IMR-90 (cell line): ENCODE measurements at regions not wholly inside any gene's neighbourhood (a gene's known extent, or its start where the extent isn't known, plus 50 kb on each side); places are given as distances from the start of the nearest gene placed in this dataset.

ENCODE experiments used
- ATAC-seq: fragments of 200-7000 bp; cut with Tn5 transposase; 2 replicates; pipeline ENCODE4 v1.9.1; 2020; ENCODE audit warnings: low read depth, mild to moderate bottlenecking, moderate library complexity
- BruUV-seq: library from RNA; stranded (reverse); fragments of 400-500 nt; replicated peaks from 2 replicates; lab custom pipeline; 2021; lab: Mats Ljungman, UMichigan
- CTCF ChIA-PET: fragments of 300-600 bp; formaldehyde crosslinking; extraction: SDS; loops from one replicate; lab custom pipeline; 2021; ENCODE audit warnings: antibody characterized with exemption; lab: Yijun Ruan, JAX
- POLR2A ChIA-PET: fragments of 300-600 bp; sonication (Branson Sonifier 250); formaldehyde crosslinking; loops from one replicate; lab custom pipeline; 2022; ENCODE audit warnings: antibody characterized with exemption; ENCODE audit not compliant: unreplicated experiment; lab: Charles Lee
- DNase-seq: peaks from one replicate; pipeline ENCODE4 v3.0.0; 2013
- H2AFZ ChIP-seq: replicated peaks from 2 replicates; pipeline ENCODE3; 2013; ENCODE audit warnings: low read length, mild to moderate bottlenecking; ENCODE audit not compliant: poor library complexity
- H2AK5ac ChIP-seq: 2 replicates; pipeline ENCODE4 v1.6.1; 2013; ENCODE audit warnings: low read depth, low read length, inconsistent platforms
- H2AK9ac ChIP-seq: replicated peaks from 2 replicates; pipeline ENCODE3; 2013; ENCODE audit warnings: mild to moderate bottlenecking, low read depth, low read length, moderate library complexity; ENCODE audit not compliant: poor library complexity
- H2BK120ac ChIP-seq: 2 replicates; pipeline ENCODE4 v1.6.1; 2013; ENCODE audit warnings: low read depth, low read length, inconsistent platforms
- H2BK15ac ChIP-seq: 3 replicates; pipeline ENCODE4 v1.6.1; 2013; ENCODE audit warnings: low read depth, low read length, inconsistent platforms
- H2BK20ac ChIP-seq: 2 replicates; pipeline ENCODE4 v1.6.1; 2013; ENCODE audit warnings: low read depth, mild to moderate bottlenecking, inconsistent platforms, low read length, moderate library complexity
- H2BK5ac ChIP-seq: 2 replicates; pipeline ENCODE4 v1.6.1; 2013; ENCODE audit warnings: mild to moderate bottlenecking, low read depth, low read length, inconsistent platforms; ENCODE audit not compliant: poor library complexity, severe bottlenecking
- H3K14ac ChIP-seq: replicated peaks from 2 replicates; pipeline ENCODE4 v1.6.1; 2013; ENCODE audit warnings: low read depth, low read length, inconsistent platforms
- H3K18ac ChIP-seq: 2 replicates; pipeline ENCODE4 v1.6.1; 2013; ENCODE audit warnings: low read depth, low read length, control low read depth
- H3K23ac ChIP-seq: 2 replicates; pipeline ENCODE4 v1.6.1; 2013; ENCODE audit warnings: low read depth, low read length, inconsistent platforms
- H3K27ac ChIP-seq: 2 replicates; pipeline ENCODE4 v1.5.1; 2013; ENCODE audit warnings: mild to moderate bottlenecking, control low read depth, low read length; ENCODE audit not compliant: insufficient read depth
- H3K27me3 ChIP-seq: 2 replicates; pipeline ENCODE4 v1.6.1; 2013; ENCODE audit warnings: low read length; ENCODE audit not compliant: control insufficient read depth, insufficient read depth
- H3K36me3 ChIP-seq: 2 replicates; pipeline ENCODE4 v1.6.1; 2013; ENCODE audit warnings: low read length, mixed read lengths; ENCODE audit not compliant: control insufficient read depth, insufficient read depth
- H3K4ac ChIP-seq: 2 replicates; pipeline ENCODE4 v1.6.1; 2013; ENCODE audit warnings: low read depth, low read length, inconsistent platforms
- H3K4me1 ChIP-seq: 2 replicates; pipeline ENCODE4 v1.6.1; 2013; ENCODE audit warnings: low read length, mixed read lengths; ENCODE audit not compliant: control insufficient read depth, insufficient read depth
- H3K4me2 ChIP-seq: 2 replicates; pipeline ENCODE4 v1.6.1; 2013; ENCODE audit warnings: low read depth, mild to moderate bottlenecking, control low read depth, low read length, moderate library complexity
- H3K4me3 ChIP-seq: 2 replicates; pipeline ENCODE4 v1.5.1; 2013; ENCODE audit warnings: low read depth, mild to moderate bottlenecking, control low read depth, low read length, moderate library complexity; ENCODE audit not compliant: insufficient read depth
- H3K56ac ChIP-seq: 2 replicates; pipeline ENCODE4 v1.6.1; 2013; ENCODE audit warnings: low read length, inconsistent platforms; ENCODE audit not compliant: insufficient read depth; ENCODE audit errors: extremely low read depth
- H3K79me1 ChIP-seq, 2 experiments: 2 replicates each; pipeline ENCODE4 v1.6.1; 2013; ENCODE audit warnings: low read length in 2 of 2, inconsistent platforms in 1 of 2, low read depth in 1 of 2
- H3K9ac ChIP-seq: 2 replicates; pipeline ENCODE4 v1.6.1; 2013; ENCODE audit warnings: low read depth, low read length, control low read depth
- H3K9me1 ChIP-seq: 2 replicates; pipeline ENCODE4 v1.6.1; 2013; ENCODE audit warnings: low read length, inconsistent platforms; ENCODE audit not compliant: insufficient read depth
- H3K9me3 ChIP-seq: 2 replicates; pipeline ENCODE4 v1.6.1; 2013; ENCODE audit warnings: low read length; ENCODE audit not compliant: control insufficient read depth, insufficient read depth
- H4K20me1 ChIP-seq: 2 replicates; pipeline ENCODE4 v1.6.1; 2013; ENCODE audit warnings: low read length, inconsistent platforms; ENCODE audit not compliant: insufficient read depth
- H4K5ac ChIP-seq: 2 replicates; pipeline ENCODE4 v1.6.1; 2013; ENCODE audit warnings: mild to moderate bottlenecking, low read depth, low read length, control low read depth
- H4K8ac ChIP-seq, 2 experiments: 2 replicates each; pipeline ENCODE4 v1.6.1; 2013; ENCODE audit warnings: low read depth in 2 of 2, low read length in 2 of 2, control low read depth in 1 of 2, inconsistent platforms in 1 of 2
- H4K91ac ChIP-seq: 2 replicates; pipeline ENCODE4 v1.6.1; 2013; ENCODE audit warnings: low read depth, low read length, inconsistent platforms; ENCODE audit not compliant: insufficient read depth
- CTCF ChIP-seq: conservative IDR thresholded peaks from 2 replicates; pipeline ENCODE4 v1.5.1; 2012; ENCODE audit warnings: mild to moderate bottlenecking, low read depth, low read length, improper control_type of control experiment
- RCOR1 ChIP-seq: IDR thresholded peaks from 2 replicates; pipeline ENCODE4 v1.6.1; 2012; ENCODE audit warnings: mild to moderate bottlenecking, low read length, improper control_type of control experiment; ENCODE audit not compliant: insufficient replicate concordance
- WGBS, 2 experiments: methylation state at CpG; one replicate each; pipeline versions ENCODE4 v1.1.5 to v1.1.7; 2013; ENCODE audit warnings: missing lambda C conversion rate in 2 of 2; ENCODE audit not compliant: insufficient read length in 1 of 2; ENCODE audit errors: extremely low coverage in 2 of 2; 5-methylcytosine and 5-hydroxymethylcytosine counted together
- dilution Hi-C: fragments of 300-500 bp; cut with HindIII; formaldehyde crosslinking; loops from one replicate; pipeline ENCODE4 v1.14.3; 2018; ENCODE audit warnings: low sequenced_read_pairs; ENCODE audit not compliant: unreplicated experiment
- in situ Hi-C: fragments of 300-500 bp; cut with MboI; formaldehyde crosslinking; loops from 3 replicates; pipeline ENCODE4 v1.14.3; 2019; ENCODE audit warnings: low sequenced_read_pairs, inconsistent platforms, mixed read lengths
- intact Hi-C: fragments of 100-400 bp; cut with micrococcal nuclease; formaldehyde crosslinking; loops from 2 replicates; pipeline ENCODE4 v1.10.0; 2022

DNA sequence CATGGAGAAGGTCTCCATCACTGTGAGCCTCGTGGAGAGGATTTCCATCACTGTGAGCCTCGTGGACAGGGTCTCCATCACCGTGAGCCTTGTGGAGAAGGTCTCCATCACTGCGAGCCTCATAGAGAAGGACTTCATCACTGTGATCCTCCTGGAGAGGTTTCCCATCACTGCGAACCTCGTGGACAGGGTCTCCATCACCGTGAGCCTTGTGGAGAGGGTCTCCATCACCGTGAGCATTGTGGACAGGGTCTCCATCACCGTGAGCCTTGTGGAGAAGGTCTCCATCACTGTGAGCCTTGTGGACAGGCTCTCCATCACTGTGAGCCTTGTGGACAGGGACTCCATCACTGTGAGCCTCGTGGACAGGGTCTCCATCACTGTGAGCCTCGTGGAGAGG is 140.4 kb downstream of the ERMARD start:
- Histone ChIP-seq H4K8ac (no peak overlapping the region), H2AK9ac (no peak overlapping the region), H3K9me3 (peaks cover 51% of the 10 kb centered on the region), H3K56ac (no peak overlapping the region), H3K27ac (no peak overlapping the region), H3K79me1 (no peaks in the 10 kb centered on the region), H3K4me1 (no peaks in the 10 kb centered on the region), H2AFZ (no peak overlapping the region), H3K27me3 (no peaks in the 10 kb centered on the region), H3K36me3 (no peaks in the 10 kb centered on the region), H3K9me1 (no peaks in the 10 kb centered on the region), H4K91ac (no peak overlapping the region), H3K18ac (no peak overlapping the region), H2BK20ac (no peak overlapping the region), H3K9ac (no peak overlapping the region), H4K20me1 (no peaks in the 10 kb centered on the region), H2BK120ac (no peak overlapping the region), H3K4ac (no peak overlapping the region), H2BK15ac (no peak overlapping the region), H3K14ac (no peak overlapping the region), H3K4me3 (no peak overlapping the region), H3K23ac (no peak overlapping the region), H2AK5ac (no peak overlapping the region), H2BK5ac (no peak overlapping the region), H4K5ac (no peak overlapping the region), H3K4me2 (no peak overlapping the region)
- DNase-seq (no peak), ATAC-seq (no peak)
- WGBS, 2 experiments, result 31% methylated on average over 5 of the region's 11 CpGs; no CpG with 5 or more reads in 1 of the 2 experiments
- intact Hi-C loops, result no loop called here
- in situ Hi-C loops, result no loop called here
- no TSS peak for BruUV-seq
- ChIA-PET POLR2A (no interaction called here), CTCF (no interaction called here)
- TF ChIP-seq RCOR1 (no peak), CTCF (no peak)
- dilution Hi-C loops, result no loop called here
